BJ (cell line): ENCODE measurements at regions not wholly inside any gene's neighbourhood (a gene's known extent, or its start where the extent isn't known, plus 50 kb on each side); places are given as distances from the start of the nearest gene placed in this dataset.

Source experiments
- CTCF ChIA-PET: fragments of 350-600 bp; formaldehyde crosslinking; extraction: SDS; loops from one replicate; lab custom pipeline; 2021; ENCODE audit warnings: antibody characterized with exemption, inconsistent platforms; lab: Yijun Ruan, JAX
- POLR2A ChIA-PET: fragments of 300-600 bp; sonication (Branson Sonifier 250); formaldehyde crosslinking; extraction: SDS; loops from one replicate; lab custom pipeline; 2021; ENCODE audit warnings: antibody characterized with exemption; lab: Charles Lee
- DNase-seq: peaks from one replicate; pipeline ENCODE4 v3.0.0-alpha.2; 2011; ENCODE audit warnings: low read depth
- H3K27me3 ChIP-seq: 2 replicates; pipeline ENCODE4 v1.6.0; 2011; ENCODE audit warnings: low read length; ENCODE audit not compliant: control insufficient read depth, insufficient read depth
- H3K36me3 ChIP-seq: 2 replicates; pipeline ENCODE4 v1.5.1; 2011; ENCODE audit warnings: low read length; ENCODE audit not compliant: control insufficient read depth, insufficient read depth
- H3K4me3 ChIP-seq: 2 replicates; pipeline ENCODE4 v1.5.1; 2011; ENCODE audit warnings: low read depth, mild to moderate bottlenecking, control low read depth, low read length
- CTCF ChIP-seq: IDR thresholded peaks from 2 replicates; pipeline ENCODE4 v1.5.1; 2011; ENCODE audit warnings: low read depth, mild to moderate bottlenecking, control low read depth, inconsistent platforms, low read length, moderate library complexity; ENCODE audit not compliant: insufficient read depth

- Histone ChIP-seq H3K27me3 (no peaks in the 10 kb centered on the region), H3K4me3 (no peak overlapping the region), H3K36me3 (no peaks in the 10 kb centered on the region)
- TF ChIP-seq CTCF, result no peak
- no peak for DNase-seq
- POLR2A ChIA-PET, result no interaction called here
- CTCF ChIA-PET, result no interaction called here
Observed at GRCh38 chr2:123209202-123209601, 815.9 kb upstream of the CNTNAP5 start.

DNA sequence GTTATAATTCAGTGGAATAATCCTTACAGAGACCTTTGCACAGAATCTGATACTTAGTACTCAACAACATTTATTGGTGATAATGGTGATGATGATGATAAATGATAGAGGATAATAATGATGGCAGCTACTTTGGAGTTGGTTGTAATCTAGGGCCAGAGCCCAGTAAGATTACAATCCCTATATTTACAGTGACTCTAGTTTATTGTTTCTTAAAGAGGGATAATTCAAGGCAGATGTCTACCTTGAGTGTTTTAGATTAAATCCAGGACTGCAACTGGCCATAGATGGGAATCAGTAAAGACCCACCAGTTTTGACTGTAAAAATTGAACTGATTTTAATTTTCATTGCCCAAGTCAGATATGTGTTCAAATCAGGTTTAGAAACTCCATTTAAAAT is 813.9 kb upstream of the CNTNAP5 start:
- no peaks in the 10 kb centered on the region for H3K36me3 ChIP-seq
- no peak for TF ChIP-seq CTCF
- ChIA-PET CTCF (no interaction called here), POLR2A (no interaction called here)
- DNase-seq, result no peak
- H3K27me3 ChIP-seq, result no peaks in the 10 kb centered on the region
- H3K4me3 ChIP-seq, result no peak overlapping the region

- no peaks in the 10 kb centered on the region for H3K27me3 ChIP-seq
- TF ChIP-seq CTCF, result no peak
- POLR2A ChIA-PET, result no interaction called here
- DNase-seq, result no peak
- CTCF ChIA-PET, result no interaction called here
- H3K36me3 ChIP-seq, result no peaks in the 10 kb centered on the region
- H3K4me3 ChIP-seq, result no peak overlapping the region
Observed at GRCh38 chr2:123245156-123245555, 779.9 kb upstream of the CNTNAP5 start.

- no peak for TF ChIP-seq CTCF
- CTCF ChIA-PET, result no interaction called here
Observed at GRCh38 chr2:123258877-123259539, 766.1 kb upstream of the CNTNAP5 start.

GRCh38 chr2:123262856-123263255 is 762.2 kb upstream of the CNTNAP5 start:
- H3K4me3 ChIP-seq, result no peak overlapping the region
- TF ChIP-seq CTCF, result no peak
- no peaks in the 10 kb centered on the region for H3K27me3 ChIP-seq
- H3K36me3 ChIP-seq, result no peaks in the 10 kb centered on the region
- DNase-seq, result no peak
- CTCF ChIA-PET, result no interaction called here
- POLR2A ChIA-PET, result no interaction called here

More at GRCh38 chr2:123258877-123259539, 766.1 kb upstream of the CNTNAP5 start:
- POLR2A ChIA-PET, result no interaction called here
- Histone ChIP-seq H3K27me3 (no peaks in the 10 kb centered on the region), H3K4me3 (no peak overlapping the region), H3K36me3 (no peaks in the 10 kb centered on the region)
- DNase-seq, result no peak
